Lower leg skin (tissue), 4 donors: ENCODE measurements at regions not wholly inside any gene's neighbourhood (a gene's known extent, or its start where the extent isn't known, plus 50 kb on each side); places are given as distances from the start of the nearest gene placed in this dataset.

ENCODE experiments used
- DNase-seq, 2 donors: peaks; one replicate each; pipeline ENCODE4 v3.0.0-alpha.2; 2019; ENCODE audit warnings: low spot score in 2 of 2
- H3K4me3 ChIP-seq: fragments of 200-600 bp; sonication (generic); 2 replicates; pipeline ENCODE4 v1.5.1; 2017; ENCODE audit warnings: mild to moderate bottlenecking, low read depth; ENCODE audit not compliant: poor library complexity, severe bottlenecking
- CTCF ChIP-seq, 3 donors: fragments of 450-650 bp; IDR thresholded peaks; one replicate each; pipeline ENCODE4 v1.5.1; 2016; ENCODE audit warnings: antibody characterized with exemption in 3 of 3, mild to moderate bottlenecking in 3 of 3, moderate library complexity in 2 of 3
- POLR2A ChIP-seq, 2 donors: fragments of 450-650 bp; IDR thresholded peaks; one replicate each; pipeline ENCODE4 v1.6.1; 2016 to 2017; ENCODE audit warnings: antibody characterized with exemption in 2 of 2, mild to moderate bottlenecking in 1 of 2, moderate library complexity in 1 of 2
- WGBS, 2 donors: methylation state at CpG; one replicate each; pipeline ENCODE4 v1.1.5; 2018; 5-methylcytosine and 5-hydroxymethylcytosine counted together
- intact Hi-C: fragments of 100-400 bp; cut with DNase I; formaldehyde crosslinking; loops from one replicate; pipeline ENCODE4 v1.15.0; 2023; ENCODE audit warnings: low total_unique reads

- 91 to 95% methylated on average over 5 of the region's 5 CpGs for WGBS, 2 donors
- intact Hi-C loops: no loop called here
- TF ChIP-seq POLR2A (IDR thresholded peaks at IDR 0.05) (no peak), CTCF (IDR thresholded peaks at IDR 0.05) (no peak)
- no peak for DNase-seq
- no peak overlapping the region for H3K4me3 ChIP-seq
Observed at GRCh38 chr2:43078301-43078700, 148.1 kb downstream of the ZFP36L2 start.

- intact Hi-C loops: no loop called here
- WGBS, 2 donors: 91 to 100% methylated on average over 1 of the region's 1 CpG
- H3K4me3 ChIP-seq: no peak overlapping the region
- TF ChIP-seq POLR2A (IDR thresholded peaks at IDR 0.05) (no peak), CTCF (IDR thresholded peaks at IDR 0.05) (no peak)
- DNase-seq: peak in 1 of 2 donors; percentile 66
Observed at GRCh38 chr2:43077876-43078275, 148.5 kb downstream of the ZFP36L2 start.

DNA sequence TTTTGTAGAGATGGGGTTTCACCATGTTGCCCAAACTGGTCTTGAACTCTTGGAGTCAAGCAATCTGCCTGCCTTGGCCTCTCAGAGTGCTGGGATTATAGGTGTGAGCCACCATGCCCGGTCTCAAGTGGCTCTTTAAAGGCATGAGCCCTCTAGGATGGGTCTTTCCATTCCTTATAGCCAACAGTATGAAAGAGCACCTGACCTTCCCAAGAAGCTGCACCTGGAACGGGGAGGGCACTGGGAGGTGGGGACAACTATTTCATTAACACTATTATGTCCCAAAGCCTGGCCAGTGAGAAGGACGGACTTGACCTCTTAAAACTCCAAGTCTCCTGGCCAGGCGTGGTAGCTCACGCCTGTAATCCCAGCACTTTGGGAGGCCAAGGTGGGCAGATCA is 149.7 kb downstream of the ZFP36L2 start:
- H3K4me3 ChIP-seq: no peak overlapping the region
- intact Hi-C loops: no loop called here
- 90 to 100% methylated on average over 5 of the region's 5 CpGs for WGBS, 2 donors
- peak in 1 of 2 donors; percentile 72 for DNase-seq
- TF ChIP-seq POLR2A (IDR thresholded peaks at IDR 0.05): no peak
- no peak for TF ChIP-seq CTCF (IDR thresholded peaks at IDR 0.05)

- 98 to 99% methylated on average over 3 of the region's 3 CpGs for WGBS, 2 donors
- intact Hi-C loops: no loop called here
- TF ChIP-seq CTCF (IDR thresholded peaks at IDR 0.05): no peak
- TF ChIP-seq POLR2A (IDR thresholded peaks at IDR 0.05): no peak
- H3K4me3 ChIP-seq: no peak overlapping the region
- peak in 1 of 2 donors; percentile 82 for DNase-seq
Observed at GRCh38 chr2:43075811-43076585, 150.4 kb downstream of the ZFP36L2 start.

- intact Hi-C loops: no loop called here
- WGBS, 2 donors: 8 to 11% methylated on average over 4 of the region's 4 CpGs
- no peak overlapping the region for H3K4me3 ChIP-seq
- TF ChIP-seq CTCF (IDR thresholded peaks at IDR 0.05) (no peak), POLR2A (IDR thresholded peaks at IDR 0.05) (no peak)
- DNase-seq: peak; percentile 81 to 96
Observed at GRCh38 chr2:43075054-43075593, 151.3 kb downstream of the ZFP36L2 start.
